GM23248 (cell line): ENCODE measurements at regions not wholly inside any gene's neighbourhood (a gene's known extent, or its start where the extent isn't known, plus 50 kb on each side); places are given as distances from the start of the nearest gene placed in this dataset.

Source experiments
- DNase-seq: peaks from one replicate; pipeline ENCODE4 v3.0.0-alpha.2; 2015
- H2AFZ ChIP-seq: fragments of 200-600 bp; sonication (generic); 2 replicates; pipeline ENCODE4 v1.6.1; 2016; ENCODE audit warnings: antibody characterized with exemption
- H3F3A ChIP-seq: fragments of 200-600 bp; sonication (generic); 2 replicates; pipeline ENCODE4 v1.6.1; 2016; ENCODE audit warnings: mild to moderate bottlenecking, antibody characterized with exemption, mixed run types; ENCODE audit not compliant: insufficient read depth
- H3K27ac ChIP-seq: fragments of 200-600 bp; sonication (generic); 2 replicates; pipeline ENCODE4 v1.5.1; 2016; ENCODE audit warnings: mild to moderate bottlenecking
- H3K27me3 ChIP-seq: fragments of 200-600 bp; sonication (generic); replicated peaks from 2 replicates; pipeline ENCODE4 v1.6.1; 2016; ENCODE audit warnings: mild to moderate bottlenecking; ENCODE audit not compliant: insufficient read depth
- H3K36me3 ChIP-seq: fragments of 200-600 bp; sonication (generic); 2 replicates; pipeline ENCODE4 v1.6.1; 2016; ENCODE audit warnings: low read depth, mild to moderate bottlenecking
- H3K4me1 ChIP-seq: fragments of 200-600 bp; sonication (generic); 2 replicates; pipeline ENCODE4 v1.6.1; 2016; ENCODE audit warnings: mild to moderate bottlenecking; ENCODE audit not compliant: insufficient read depth
- H3K4me2 ChIP-seq: fragments of 200-600 bp; sonication (generic); one replicate; pipeline ENCODE4 v1.6.1; 2016; ENCODE audit warnings: mild to moderate bottlenecking; ENCODE audit not compliant: unreplicated experiment
- H3K4me3 ChIP-seq: fragments of 200-600 bp; sonication (generic); 2 replicates; pipeline ENCODE4 v1.5.1; 2016; ENCODE audit warnings: mild to moderate bottlenecking
- H3K79me2 ChIP-seq: fragments of 200-600 bp; sonication (generic); 2 replicates; pipeline ENCODE4 v1.6.1; 2016; ENCODE audit warnings: mild to moderate bottlenecking; ENCODE audit not compliant: insufficient read depth
- H3K9ac ChIP-seq: fragments of 200-600 bp; sonication (generic); 2 replicates; pipeline ENCODE4 v1.6.1; 2016; ENCODE audit warnings: mild to moderate bottlenecking
- H3K9me2 ChIP-seq: fragments of 200-600 bp; sonication (generic); 2 replicates; pipeline ENCODE4 v1.6.1; 2016; ENCODE audit warnings: mixed run types, mild to moderate bottlenecking, moderate library complexity; ENCODE audit not compliant: insufficient read depth
- H3K9me3 ChIP-seq: fragments of 200-600 bp; sonication (generic); one replicate; pipeline ENCODE4 v1.6.1; 2017; ENCODE audit warnings: low read depth
- H4K20me1 ChIP-seq: fragments of 200-600 bp; sonication (generic); 2 replicates; pipeline ENCODE4 v1.6.0; 2016; ENCODE audit not compliant: insufficient read depth
- EZH2 ChIP-seq: fragments of 200-600 bp; sonication (generic); IDR thresholded peaks from 2 replicates; pipeline ENCODE4 v1.6.1; 2018; ENCODE audit warnings: antibody characterized with exemption, mild to moderate bottlenecking; ENCODE audit not compliant: insufficient read depth, poor library complexity, severe bottlenecking
- EZH2phosphoT487 ChIP-seq: fragments of 200-600 bp; sonication (generic); IDR thresholded peaks from 2 replicates; pipeline ENCODE4 v1.6.1; 2018; ENCODE audit warnings: antibody characterized with exemption, moderate library complexity, mild to moderate bottlenecking, low read depth; ENCODE audit not compliant: insufficient read depth
- WGBS, 2 experiments: methylation state at CpG; one replicate each; pipeline ENCODE4 v1.1.6; 2015 to 2017; ENCODE audit warnings: low lambda C conversion rate in 2 of 2, low coverage in 1 of 2; ENCODE audit errors: missing lambda C conversion rate in 2 of 2; 5-methylcytosine and 5-hydroxymethylcytosine counted together
- in situ Hi-C: fragments of 300-500 bp; cut with MboI; formaldehyde crosslinking; loops from 2 replicates; pipeline ENCODE4 v1.15.0; 2020

GRCh38 chr10:83654689-83655088 lies 484.6 kb upstream of the GHITM start:
- Histone ChIP-seq H3K36me3 (no peaks in the 10 kb centered on the region), H3K4me2 (no peak overlapping the region), H3K9ac (no peak overlapping the region), H3K4me3 (no peak overlapping the region), H2AFZ (no peak overlapping the region), H3K27ac (no peak overlapping the region), H3K9me2 (no peaks in the 10 kb centered on the region), H3F3A (no peaks in the 10 kb centered on the region), H3K79me2 (no peaks in the 10 kb centered on the region), H3K4me1 (no peaks in the 10 kb centered on the region), H3K9me3 (no peaks in the 10 kb centered on the region), H4K20me1 (no peaks in the 10 kb centered on the region), H3K27me3 (no peaks in the 10 kb centered on the region)
- TF ChIP-seq EZH2 (no peak), EZH2phosphoT487 (no peak)
- no peak for DNase-seq
- 40 to 41% methylated on average over 2 of the region's 2 CpGs for WGBS, 2 experiments
- in situ Hi-C loops: no loop called here

GRCh38 chr10:83656924-83657323 lies 482.4 kb upstream of the GHITM start:
- no peak overlapping the region for H3K9ac ChIP-seq
- H3K4me2 ChIP-seq: no peak overlapping the region
- no peaks in the 10 kb centered on the region for H3K9me2 ChIP-seq
- no peak overlapping the region for H2AFZ ChIP-seq
- no peak for DNase-seq
- in situ Hi-C loops: no loop called here
- TF ChIP-seq EZH2phosphoT487 (no peak), EZH2 (no peak)
- no peaks in the 10 kb centered on the region for H3K79me2 ChIP-seq
- no peak overlapping the region for H3K4me3 ChIP-seq
- H3F3A ChIP-seq: no peaks in the 10 kb centered on the region
- no peaks in the 10 kb centered on the region for H3K36me3 ChIP-seq
- no peaks in the 10 kb centered on the region for H3K27me3 ChIP-seq
- no peak overlapping the region for H3K27ac ChIP-seq
- H3K4me1 ChIP-seq: no peaks in the 10 kb centered on the region
- H3K9me3 ChIP-seq: no peaks in the 10 kb centered on the region
- H4K20me1 ChIP-seq: no peaks in the 10 kb centered on the region

- in situ Hi-C loops: no loop called here
- Histone ChIP-seq H2AFZ (no peak overlapping the region), H3K79me2 (no peaks in the 10 kb centered on the region), H3K27me3 (no peaks in the 10 kb centered on the region), H3K9me3 (no peaks in the 10 kb centered on the region), H3K4me3 (no peak overlapping the region), H3K27ac (no peak overlapping the region), H3F3A (no peaks in the 10 kb centered on the region), H3K9me2 (no peaks in the 10 kb centered on the region), H3K9ac (no peak overlapping the region), H3K4me1 (no peaks in the 10 kb centered on the region), H3K36me3 (no peaks in the 10 kb centered on the region), H3K4me2 (no peak overlapping the region), H4K20me1 (no peaks in the 10 kb centered on the region)
- DNase-seq: no peak
- TF ChIP-seq EZH2phosphoT487 (no peak), EZH2 (no peak)
Observed at GRCh38 chr10:83657487-83657886, 481.8 kb upstream of the GHITM start.

GRCh38 chr10:83663918-83664317 lies 475.4 kb upstream of the GHITM start:
- TF ChIP-seq EZH2phosphoT487 (no peak), EZH2 (no peak)
- 34% methylated on average over 3 of the region's 3 CpGs for WGBS, 2 experiments
- no peak overlapping the region for H3K4me3 ChIP-seq
- H3K79me2 ChIP-seq: no peaks in the 10 kb centered on the region
- H3K27me3 ChIP-seq: no peaks in the 10 kb centered on the region
- in situ Hi-C loops: no loop called here
- no peaks in the 10 kb centered on the region for H4K20me1 ChIP-seq
- DNase-seq: no peak
- H3K27ac ChIP-seq: no peak overlapping the region
- H3K9ac ChIP-seq: no peak overlapping the region
- H3K4me2 ChIP-seq: no peak overlapping the region
- no peaks in the 10 kb centered on the region for H3K9me3 ChIP-seq
- no peaks in the 10 kb centered on the region for H3F3A ChIP-seq
- H2AFZ ChIP-seq: no peak overlapping the region
- no peaks in the 10 kb centered on the region for H3K4me1 ChIP-seq
- H3K36me3 ChIP-seq: no peaks in the 10 kb centered on the region
- H3K9me2 ChIP-seq: no peaks in the 10 kb centered on the region

GRCh38 chr10:83666762-83667161 lies 472.5 kb upstream of the GHITM start:
- Histone ChIP-seq H3K9ac (no peak overlapping the region), H3K27me3 (no peaks in the 10 kb centered on the region), H3K27ac (no peak overlapping the region), H3K79me2 (no peaks in the 10 kb centered on the region), H3K36me3 (no peaks in the 10 kb centered on the region), H3K4me3 (no peak overlapping the region), H3F3A (no peaks in the 10 kb centered on the region), H4K20me1 (no peaks in the 10 kb centered on the region), H3K9me2 (no peaks in the 10 kb centered on the region), H2AFZ (no peak overlapping the region), H3K4me2 (no peak overlapping the region), H3K4me1 (no peaks in the 10 kb centered on the region), H3K9me3 (peaks cover 4% of the 10 kb centered on the region)
- DNase-seq: no peak
- in situ Hi-C loops: no loop called here
- WGBS, 2 experiments: 0 to 4% methylated on average over 3 of the region's 3 CpGs
- TF ChIP-seq EZH2: no peak
- no peak for TF ChIP-seq EZH2phosphoT487
